BLaER1 (cell line): ENCODE measurements at regions not wholly inside any gene's neighbourhood (a gene's known extent, or its start where the extent isn't known, plus 50 kb on each side); places are given as distances from the start of the nearest gene placed in this dataset.
A peak's percentile ranks its signal among the peaks of the same experiment; 100 is the strongest.
"Not testable (repeated sequence)": the region's sequence is repeated elsewhere in the genome, so short reads cannot be mapped to it uniquely, and the experiment has no call there.

Experiments
- H3K27ac ChIP-seq: shearing (Covaris generic); formaldehyde crosslinking; 2 replicates; pipeline ENCODE4 v1.8.1; 2022
- H3K27me3 ChIP-seq: shearing (Covaris generic); formaldehyde crosslinking; 2 replicates; pipeline ENCODE4 v1.8.1; 2022
- H3K36me3 ChIP-seq: shearing (Covaris generic); formaldehyde crosslinking; 2 replicates; pipeline ENCODE4 v1.8.1; 2022
- H3K4me1 ChIP-seq: shearing (Covaris generic); formaldehyde crosslinking; 2 replicates; pipeline ENCODE4 v1.8.1; 2022
- H3K4me2 ChIP-seq: shearing (Covaris generic); formaldehyde crosslinking; 2 replicates; pipeline ENCODE4 v1.8.1; 2022
- H3K4me3 ChIP-seq: shearing (Covaris generic); formaldehyde crosslinking; 2 replicates; pipeline ENCODE4 v1.8.1; 2022
- H3K9ac ChIP-seq: shearing (Covaris generic); formaldehyde crosslinking; 2 replicates; pipeline ENCODE4 v1.8.1; 2022
- H3K9me3 ChIP-seq: shearing (Covaris generic); formaldehyde crosslinking; 2 replicates; pipeline ENCODE4 v1.8.1; 2022
- H4K20me1 ChIP-seq: shearing (Covaris generic); formaldehyde crosslinking; 2 replicates; pipeline ENCODE4 v1.8.1; 2022
- Cebpa-rat ChIP-seq: shearing (Covaris generic); IDR thresholded peaks from 2 replicates; pipeline ENCODE4 v1.8.1; 2022

GRCh38 chr20:6333110-6333509 is 210.3 kb upstream of the FERMT1 start:
- Histone ChIP-seq H3K9ac (no peak overlapping the region), H3K4me2 (no peak overlapping the region), H3K36me3 (no peaks in the 10 kb centered on the region), H4K20me1 (no peaks in the 10 kb centered on the region), H3K9me3 (0 out of 2 replicates have a peak, but pooled peaks cover 3% of the 10 kb centered on the region), H3K4me3 (no peak overlapping the region), H3K4me1 (no peaks in the 10 kb centered on the region), H3K27me3 (no peaks in the 10 kb centered on the region), H3K27ac (no peak overlapping the region)
- no peak for TF ChIP-seq Cebpa-rat

GRCh38 chr20:6321235-6321634 is 198.4 kb upstream of the FERMT1 start:
- H3K36me3 ChIP-seq, H3K9ac ChIP-seq, H3K27ac ChIP-seq, H3K27me3 ChIP-seq, H3K9me3 ChIP-seq, H3K4me1 ChIP-seq, H3K4me3 ChIP-seq, H4K20me1 ChIP-seq, H3K4me2 ChIP-seq: not testable (repeated sequence)

- Histone ChIP-seq H3K27ac (no peak overlapping the region), H3K4me2 (no peak overlapping the region), H3K4me3 (no peak overlapping the region), H4K20me1 (no peaks in the 10 kb centered on the region), H3K4me1 (no peaks in the 10 kb centered on the region), H3K9me3 (peaks cover 14% of the 10 kb centered on the region), H3K9ac (no peak overlapping the region), H3K36me3 (no peaks in the 10 kb centered on the region), H3K27me3 (no peaks in the 10 kb centered on the region)
- TF ChIP-seq Cebpa-rat, result no peak
Observed at GRCh38 chr20:6311841-6312655, 189.2 kb upstream of the FERMT1 start.

GRCh38 chr20:6311097-6311496 is 188.3 kb upstream of the FERMT1 start:
- Histone ChIP-seq H3K27ac (no peak overlapping the region), H3K36me3 (no peaks in the 10 kb centered on the region), H3K4me1 (no peaks in the 10 kb centered on the region), H3K4me3 (no peak overlapping the region), H3K4me2 (no peak overlapping the region), H4K20me1 (no peaks in the 10 kb centered on the region), H3K27me3 (no peaks in the 10 kb centered on the region), H3K9me3 (peaks cover 14% of the 10 kb centered on the region), H3K9ac (no peak overlapping the region)
- no peak for TF ChIP-seq Cebpa-rat

- Histone ChIP-seq H4K20me1 (no peaks in the 10 kb centered on the region), H3K9me3 (0 out of 2 replicates have a peak, but pooled peaks cover 4% of the 10 kb centered on the region)
- TF ChIP-seq Cebpa-rat, result no peak
Observed at GRCh38 chr20:6305536-6305935, 182.7 kb upstream of the FERMT1 start.

GRCh38 chr20:6302041-6302440 is 179.2 kb upstream of the FERMT1 start:
- no peak overlapping the region for H3K27ac ChIP-seq
- H3K36me3 ChIP-seq, result no peaks in the 10 kb centered on the region
- no peaks in the 10 kb centered on the region for H3K27me3 ChIP-seq
- no peak overlapping the region for H3K4me2 ChIP-seq
- TF ChIP-seq Cebpa-rat, result no peak
- H3K4me3 ChIP-seq, result no peak overlapping the region
- no peaks in the 10 kb centered on the region for H4K20me1 ChIP-seq
- no peaks in the 10 kb centered on the region for H3K4me1 ChIP-seq
- H3K9me3 ChIP-seq, result 0 out of 2 replicates have a peak, but pooled peaks cover 4% of the 10 kb centered on the region
- H3K9ac ChIP-seq, result no peak overlapping the region

More at GRCh38 chr20:6305536-6305935, 182.7 kb upstream of the FERMT1 start:
- Histone ChIP-seq H3K27ac (no peak overlapping the region), H3K36me3 (no peaks in the 10 kb centered on the region), H3K27me3 (no peaks in the 10 kb centered on the region), H3K4me1 (no peaks in the 10 kb centered on the region), H3K4me3 (no peak overlapping the region), H3K4me2 (no peak overlapping the region), H3K9ac (no peak overlapping the region)

GRCh38 chr20:6299456-6299855 is 176.6 kb upstream of the FERMT1 start:
- no peak overlapping the region for H3K9ac ChIP-seq
- peaks cover 9% of the 10 kb centered on the region for H3K4me1 ChIP-seq
- H3K27me3 ChIP-seq, result no peaks in the 10 kb centered on the region
- no peaks in the 10 kb centered on the region for H3K36me3 ChIP-seq
- H3K9me3 ChIP-seq, result 0 out of 2 replicates have a peak, but pooled peaks cover 4% of the 10 kb centered on the region
- no peak overlapping the region for H3K4me2 ChIP-seq
- no peak overlapping the region for H3K4me3 ChIP-seq
- TF ChIP-seq Cebpa-rat, result no peak
- H4K20me1 ChIP-seq, result no peaks in the 10 kb centered on the region
- H3K27ac ChIP-seq, result no peak overlapping the region

GRCh38 chr20:6298049-6298448 is 175.2 kb upstream of the FERMT1 start:
- Histone ChIP-seq H3K9me3 (0 out of 2 replicates have a peak, but pooled peaks cover 4% of the 10 kb centered on the region), H3K27me3 (no peaks in the 10 kb centered on the region), H3K4me1 (peaks cover 9% of the 10 kb centered on the region), H3K36me3 (no peaks in the 10 kb centered on the region), H3K27ac (no peak overlapping the region), H3K9ac (no peak overlapping the region), H4K20me1 (no peaks in the 10 kb centered on the region), H3K4me2 (no peak overlapping the region), H3K4me3 (no peak overlapping the region)
- no peak for TF ChIP-seq Cebpa-rat

GRCh38 chr20:6295867-6296256 is 173.0 kb upstream of the FERMT1 start:
- no peaks in the 10 kb centered on the region for H3K36me3 ChIP-seq
- no peak overlapping the region for H3K9ac ChIP-seq
- no peaks in the 10 kb centered on the region for H3K27me3 ChIP-seq
- TF ChIP-seq Cebpa-rat, result no peak
- H3K4me1 ChIP-seq, result peaks cover 9% of the 10 kb centered on the region
- H3K9me3 ChIP-seq, result no peaks in the 10 kb centered on the region
- no peaks in the 10 kb centered on the region for H4K20me1 ChIP-seq
- H3K4me2 ChIP-seq, result no peak overlapping the region
- no peak overlapping the region for H3K27ac ChIP-seq
- no peak overlapping the region for H3K4me3 ChIP-seq

GRCh38 chr20:6295127-6295866 is 172.5 kb upstream of the FERMT1 start:
- TF ChIP-seq Cebpa-rat, result no peak
- no peaks in the 10 kb centered on the region for H3K9me3 ChIP-seq
- no peaks in the 10 kb centered on the region for H4K20me1 ChIP-seq
- no peak overlapping the region for H3K4me3 ChIP-seq
- H3K27me3 ChIP-seq, result no peaks in the 10 kb centered on the region
- no peak overlapping the region for H3K27ac ChIP-seq
- no peak overlapping the region for H3K9ac ChIP-seq
- no peaks in the 10 kb centered on the region for H3K36me3 ChIP-seq
- peaks cover 9% of the 10 kb centered on the region for H3K4me1 ChIP-seq
- H3K4me2 ChIP-seq, result peak overlapping the region; percentile 22
